A673 (cell line): ENCODE measurements at regions not wholly inside any gene's neighbourhood (a gene's known extent, or its start where the extent isn't known, plus 50 kb on each side); places are given as distances from the start of the nearest gene placed in this dataset.

Source experiments
- BruUV-seq: library from RNA; stranded (reverse); fragments of 400-500 nt; replicated peaks from 2 replicates; lab custom pipeline; 2021; lab: Mats Ljungman, UMichigan
- CTCF ChIA-PET: fragments of 300-600 bp; sonication (Branson Sonifier 250); formaldehyde crosslinking; loops from one replicate; lab custom pipeline; 2022; ENCODE audit warnings: antibody characterized with exemption; lab: Charles Lee
- POLR2A ChIA-PET: fragments of 300-600 bp; sonication (Branson Sonifier 250); formaldehyde crosslinking; loops from one replicate; lab custom pipeline; 2022; ENCODE audit warnings: antibody characterized with exemption; ENCODE audit not compliant: low non-redundant PET; lab: Charles Lee
- DNase-seq: peaks from one replicate; pipeline ENCODE4 v3.0.0-alpha.2; 2015; ENCODE audit warnings: low spot score
- H3K27ac ChIP-seq: fragments of 200-600 bp; sonication (generic); 2 replicates; pipeline ENCODE4 v1.5.1; 2016; ENCODE audit warnings: mixed run types, low read depth, mild to moderate bottlenecking, mixed read lengths, antibody characterized with exemption, low read length; ENCODE audit not compliant: poor library complexity, severe bottlenecking
- H3K27me3 ChIP-seq: fragments of 200-600 bp; sonication (generic); replicated peaks from 2 replicates; pipeline ENCODE4 v1.6.1; 2017; ENCODE audit warnings: mixed run types, low read depth, mild to moderate bottlenecking, mixed read lengths, antibody characterized with exemption, low read length; ENCODE audit not compliant: insufficient read depth, poor library complexity
- H3K36me3 ChIP-seq: fragments of 200-600 bp; sonication (generic); 2 replicates; pipeline ENCODE4 v1.6.1; 2016; ENCODE audit warnings: mixed run types, mild to moderate bottlenecking, mixed read lengths, antibody characterized with exemption, low read length; ENCODE audit not compliant: insufficient read depth, poor library complexity, severe bottlenecking
- H3K4me1 ChIP-seq: fragments of 200-600 bp; sonication (generic); 2 replicates; pipeline ENCODE4 v1.6.1; 2017; ENCODE audit warnings: mixed run types, mild to moderate bottlenecking, mixed read lengths, antibody characterized with exemption, low read length; ENCODE audit not compliant: insufficient read depth, poor library complexity, severe bottlenecking
- H3K4me3 ChIP-seq: fragments of 200-600 bp; sonication (generic); 2 replicates; pipeline ENCODE4 v1.5.1; 2016; ENCODE audit warnings: low read depth, mixed run types, mild to moderate bottlenecking, mixed read lengths, low read length; ENCODE audit not compliant: poor library complexity, severe bottlenecking
- H3K9me3 ChIP-seq: fragments of 200-600 bp; sonication (generic); 2 replicates; pipeline ENCODE4 v1.6.1; 2016; ENCODE audit warnings: mixed run types, low read depth, mild to moderate bottlenecking, mixed read lengths, antibody characterized with exemption, low read length; ENCODE audit not compliant: poor library complexity, severe bottlenecking
- CTCF ChIP-seq: fragments of 300-800, 200-600 bp; sonication (generic); conservative IDR thresholded peaks from 2 replicates; pipeline ENCODE4 v1.5.1; 2017; ENCODE audit warnings: low read depth, mild to moderate bottlenecking, antibody characterized with exemption, low read length, moderate library complexity, mixed read lengths
- EZH2 ChIP-seq: fragments of 200-600 bp; sonication (generic); IDR thresholded peaks from 2 replicates; pipeline ENCODE4 v1.6.1; 2017; ENCODE audit warnings: borderline replicate concordance, low read depth, mild to moderate bottlenecking, mixed read lengths, antibody characterized with exemption, low read length; ENCODE audit not compliant: poor library complexity, severe bottlenecking
- intact Hi-C: fragments of 100-400 bp; cut with micrococcal nuclease; formaldehyde crosslinking; loops from one replicate; pipeline ENCODE4 v1.10.0; 2022; ENCODE audit not compliant: unreplicated experiment

GRCh38 chr4:89574176-89574575 is 262.8 kb downstream of the SNCA start:
- H3K4me1 ChIP-seq, result peaks cover 4% of the 10 kb centered on the region
- intact Hi-C loops, result no loop called here
- no peak overlapping the region for H3K4me3 ChIP-seq
- H3K36me3 ChIP-seq, result no peaks in the 10 kb centered on the region
- BruUV-seq, result no TSS peak
- ChIA-PET CTCF (no interaction called here), POLR2A (no interaction called here)
- TF ChIP-seq CTCF, result no peak
- TF ChIP-seq EZH2, result no peak
- DNase-seq, result no peak
- no peaks in the 10 kb centered on the region for H3K27me3 ChIP-seq
- no peak overlapping the region for H3K27ac ChIP-seq
- no peaks in the 10 kb centered on the region for H3K9me3 ChIP-seq

- Histone ChIP-seq H3K9me3 (no peaks in the 10 kb centered on the region), H3K4me3 (no peak overlapping the region), H3K36me3 (no peaks in the 10 kb centered on the region), H3K27ac (no peak overlapping the region), H3K4me1 (peaks cover 4% of the 10 kb centered on the region), H3K27me3 (no peaks in the 10 kb centered on the region)
- intact Hi-C loops, result no loop called here
- POLR2A ChIA-PET, result no interaction called here
- DNase-seq, result no peak
- CTCF ChIA-PET, result no interaction called here
- BruUV-seq, result no TSS peak
- no peak for TF ChIP-seq CTCF
- no peak for TF ChIP-seq EZH2
These were observed 263.3 kb downstream of the SNCA start for GRCh38 chr4:89573656-89574055.

- H3K27me3 ChIP-seq, result no peaks in the 10 kb centered on the region
- ChIA-PET POLR2A (no interaction called here), CTCF (interaction anchor here (1.1 kb wide), 1 partner anchor 15 kb away, joined by 4 read pairs; no protein-coding TSS in a partner anchor)
- intact Hi-C loops, result no loop called here
- no peak for TF ChIP-seq CTCF
- TF ChIP-seq EZH2, result no peak
- H3K9me3 ChIP-seq, result no peaks in the 10 kb centered on the region
- no TSS peak for BruUV-seq
- no peak overlapping the region for H3K27ac ChIP-seq
- H3K4me1 ChIP-seq, result peaks cover 4% of the 10 kb centered on the region
- no peaks in the 10 kb centered on the region for H3K36me3 ChIP-seq
- peak; percentile 89 for DNase-seq
- H3K4me3 ChIP-seq, result no peak overlapping the region
These were observed 264.6 kb downstream of the SNCA start for GRCh38 chr4:89572224-89572858.
